CD14-positive monocyte (primary cell): ENCODE measurements at regions not wholly inside any gene's neighbourhood (a gene's known extent, or its start where the extent isn't known, plus 50 kb on each side); places are given as distances from the start of the nearest gene placed in this dataset.
"Not testable (repeated sequence)": the region's sequence is repeated elsewhere in the genome, so short reads cannot be mapped to it uniquely, and the experiment has no call there.

ENCODE experiments used
- DNase-seq, 3 donors: peaks; one replicate each; pipeline ENCODE4 v3.0.0-alpha.2; 2011 to 2022
- H2AFZ ChIP-seq: 2 replicates; pipeline ENCODE4 v1.6.0; 2012; ENCODE audit warnings: mild to moderate bottlenecking, low read depth, low read length, inconsistent platforms; ENCODE audit not compliant: insufficient read depth, poor library complexity, severe bottlenecking
- H3K27ac ChIP-seq, 2 donors: 1 replicate in 1 of 2; 2 replicates in 1 of 2; pipeline ENCODE4 v1.5.1; 2012 to 2013; ENCODE audit warnings: low read length in 2 of 2, control low read depth in 1 of 2, inconsistent platforms in 1 of 2, low read depth in 1 of 2, mild to moderate bottlenecking in 1 of 2
- H3K27me3 ChIP-seq, 2 donors: one replicate each; pipeline versions ENCODE4 v1.6.0 to v1.6.1; 2011 to 2013; ENCODE audit warnings: low read length in 2 of 2; ENCODE audit not compliant: control insufficient read depth in 2 of 2, insufficient read depth in 2 of 2
- H3K36me3 ChIP-seq, 2 donors: replicated peaks in 1 of 2; 1 replicate in 1 of 2; 2 replicates in 1 of 2; pipeline versions ENCODE4 v1.5.1 to v1.6.1; 2012 to 2013; ENCODE audit warnings: low read length in 2 of 2, control low read depth in 1 of 2, inconsistent platforms in 1 of 2, mild to moderate bottlenecking in 1 of 2; ENCODE audit not compliant: insufficient read depth in 2 of 2, control insufficient read depth in 1 of 2
- H3K4me1 ChIP-seq, 2 donors: 1 replicate in 1 of 2; 2 replicates in 1 of 2; pipeline versions ENCODE4 v1.5.1 to v1.6.1; 2012 to 2013; ENCODE audit warnings: low read length in 2 of 2, control low read depth in 1 of 2, inconsistent platforms in 1 of 2, mild to moderate bottlenecking in 1 of 2, moderate library complexity in 1 of 2; ENCODE audit not compliant: insufficient read depth in 2 of 2, control insufficient read depth in 1 of 2
- H3K4me2 ChIP-seq: replicated peaks from 2 replicates; pipeline ENCODE3; 2012; ENCODE audit warnings: low read length, moderate library complexity, mild to moderate bottlenecking; ENCODE audit not compliant: poor library complexity, severe bottlenecking; ENCODE audit errors: extremely low read depth
- H3K4me3 ChIP-seq, 3 experiments: fragments of 200-600 bp in 1 of 3; sonication (generic) in 1 of 3; replicated peaks in 1 of 3; 1 replicate in 2 of 3; 2 replicates in 1 of 3; pipeline ENCODE4 v1.5.1; 2011 to 2013; ENCODE audit warnings: low read length in 3 of 3, mild to moderate bottlenecking in 3 of 3, control low read depth in 2 of 3, low read depth in 2 of 3, inconsistent platforms in 1 of 3, moderate library complexity in 1 of 3
- H3K79me2 ChIP-seq: 2 replicates; pipeline ENCODE4 v1.6.0; 2012; ENCODE audit warnings: mild to moderate bottlenecking, control low read depth, inconsistent platforms, low read length, moderate library complexity; ENCODE audit not compliant: insufficient read depth
- H3K9ac ChIP-seq: 2 replicates; pipeline ENCODE4 v1.6.0; 2017; ENCODE audit warnings: low read length, mild to moderate bottlenecking; ENCODE audit not compliant: insufficient read depth, poor library complexity, severe bottlenecking
- H3K9me3 ChIP-seq, 2 donors: replicated peaks in 1 of 2; 1 replicate in 1 of 2; 2 replicates in 1 of 2; pipeline versions ENCODE4 v1.5.1 to v1.6.1; 2012 to 2013; ENCODE audit warnings: low read length in 2 of 2, control low read depth in 1 of 2; ENCODE audit not compliant: control insufficient read depth in 1 of 2, insufficient read depth in 1 of 2
- H4K20me1 ChIP-seq: 2 replicates; pipeline ENCODE4 v1.6.0; 2012; ENCODE audit warnings: mild to moderate bottlenecking, low read length, control low read depth, moderate library complexity; ENCODE audit not compliant: insufficient read depth
- H3K27ac Mint-ChIP-seq, 7 donors: one replicate each; pipeline ENCODE4 v1.8.0; 2020; ENCODE audit warnings: mild to moderate bottlenecking in 7 of 7, mixed read lengths in 7 of 7, moderate library complexity in 6 of 7, inconsistent platforms in 2 of 7
- H3K27me3 Mint-ChIP-seq, 3 donors: one replicate each; pipeline ENCODE4 v1.8.0; 2021 to 2022; ENCODE audit warnings: low read depth in 3 of 3, mild to moderate bottlenecking in 3 of 3, mixed read lengths in 3 of 3, moderate library complexity in 3 of 3, inconsistent platforms in 1 of 3
- H3K36me3 Mint-ChIP-seq, 2 donors: one replicate each; pipeline ENCODE4 v1.8.0; 2020; ENCODE audit warnings: mixed read lengths in 2 of 2, inconsistent platforms in 1 of 2, mild to moderate bottlenecking in 1 of 2
- H3K4me1 Mint-ChIP-seq: one replicate; pipeline ENCODE4 v1.8.0; 2020; ENCODE audit warnings: mild to moderate bottlenecking, mixed read lengths
- H3K4me3 Mint-ChIP-seq, 2 donors: one replicate each; pipeline ENCODE4 v1.8.0; 2020; ENCODE audit warnings: mild to moderate bottlenecking in 2 of 2, mixed read lengths in 2 of 2, moderate library complexity in 1 of 2
- H3K9me3 Mint-ChIP-seq, 7 donors: one replicate each; pipeline ENCODE4 v1.8.0; 2020 to 2022; ENCODE audit warnings: mixed read lengths in 7 of 7, mild to moderate bottlenecking in 6 of 7, moderate library complexity in 6 of 7, inconsistent platforms in 2 of 7
- WGBS: methylation state at CpG from one replicate; pipeline ENCODE4 v1.1.5; 2013; ENCODE audit warnings: missing lambda C conversion rate; ENCODE audit not compliant: insufficient coverage; 5-methylcytosine and 5-hydroxymethylcytosine counted together
- intact Hi-C, 2 donors: fragments of 100-400 bp; cut with micrococcal nuclease; formaldehyde crosslinking; loops; one replicate each; pipeline versions ENCODE4 v1.15.0 to v1.15.1; 2023
- TF ChIP-seq, protein P1 (sequence below): fragments of 200-600 bp; IDR thresholded peaks from one replicate; pipeline ENCODE4 v1.8.0; 2022; ENCODE audit warnings: antibody characterized with exemption, mild to moderate bottlenecking

DNA sequence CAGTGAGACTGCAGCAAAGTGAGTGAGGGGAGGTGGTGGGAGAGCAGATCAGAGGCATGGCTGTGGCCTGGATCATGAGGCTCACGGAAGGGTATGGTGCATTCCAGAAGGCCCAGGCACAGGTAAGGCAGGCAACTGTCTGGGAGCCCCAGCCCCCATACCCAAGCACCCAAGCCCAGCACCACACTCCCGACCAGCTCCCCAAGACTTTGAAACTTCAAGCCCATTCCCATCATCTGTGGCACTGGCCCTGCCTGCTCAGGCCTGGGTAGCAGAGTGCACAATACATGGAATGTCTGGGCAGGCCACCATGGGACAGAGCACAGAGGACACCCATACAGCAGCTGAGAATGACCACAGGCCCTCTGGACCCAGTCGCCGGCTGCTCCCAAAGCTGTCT is 202.6 kb upstream of the ARL4C start:
- no peak overlapping the region for H3K4me3 ChIP-seq
- TF ChIP-seq, protein P1, sequence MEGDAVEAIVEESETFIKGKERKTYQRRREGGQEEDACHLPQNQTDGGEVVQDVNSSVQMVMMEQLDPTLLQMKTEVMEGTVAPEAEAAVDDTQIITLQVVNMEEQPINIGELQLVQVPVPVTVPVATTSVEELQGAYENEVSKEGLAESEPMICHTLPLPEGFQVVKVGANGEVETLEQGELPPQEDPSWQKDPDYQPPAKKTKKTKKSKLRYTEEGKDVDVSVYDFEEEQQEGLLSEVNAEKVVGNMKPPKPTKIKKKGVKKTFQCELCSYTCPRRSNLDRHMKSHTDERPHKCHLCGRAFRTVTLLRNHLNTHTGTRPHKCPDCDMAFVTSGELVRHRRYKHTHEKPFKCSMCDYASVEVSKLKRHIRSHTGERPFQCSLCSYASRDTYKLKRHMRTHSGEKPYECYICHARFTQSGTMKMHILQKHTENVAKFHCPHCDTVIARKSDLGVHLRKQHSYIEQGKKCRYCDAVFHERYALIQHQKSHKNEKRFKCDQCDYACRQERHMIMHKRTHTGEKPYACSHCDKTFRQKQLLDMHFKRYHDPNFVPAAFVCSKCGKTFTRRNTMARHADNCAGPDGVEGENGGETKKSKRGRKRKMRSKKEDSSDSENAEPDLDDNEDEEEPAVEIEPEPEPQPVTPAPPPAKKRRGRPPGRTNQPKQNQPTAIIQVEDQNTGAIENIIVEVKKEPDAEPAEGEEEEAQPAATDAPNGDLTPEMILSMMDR, result no peak
- no peak overlapping the region for H3K4me3 Mint-ChIP-seq
- WGBS, result 100% methylated on average over 2 of the region's 4 CpGs
- H3K79me2 ChIP-seq, result no peaks in the 10 kb centered on the region
- peaks cover 17 to 41% (median 30%) of the 10 kb centered on the region in 7 donors for H3K9me3 Mint-ChIP-seq
- no peak overlapping the region for H3K9ac ChIP-seq
- H3K36me3 Mint-ChIP-seq, result no peaks in the 10 kb centered on the region
- H3K27me3 ChIP-seq, result no peaks in the 10 kb centered on the region
- H3K27ac Mint-ChIP-seq, result no peak overlapping the region
- H2AFZ ChIP-seq, result no peak overlapping the region
- no peak overlapping the region for H3K4me2 ChIP-seq
- H3K4me1 Mint-ChIP-seq, result no peaks in the 10 kb centered on the region
- DNase-seq, result no peak
- peaks cover 13 to 26% of the 10 kb centered on the region in 2 donors for H3K9me3 ChIP-seq
- no peaks in the 10 kb centered on the region for H4K20me1 ChIP-seq
- H3K4me1 ChIP-seq, result no peaks in the 10 kb centered on the region
- H3K27me3 Mint-ChIP-seq, result peaks cover 0 to 3% (median 3%) of the 10 kb centered on the region in 3 donors
- H3K36me3 ChIP-seq, result no peaks in the 10 kb centered on the region
- intact Hi-C loops, result no loop called here
- no peak overlapping the region for H3K27ac ChIP-seq

DNA sequence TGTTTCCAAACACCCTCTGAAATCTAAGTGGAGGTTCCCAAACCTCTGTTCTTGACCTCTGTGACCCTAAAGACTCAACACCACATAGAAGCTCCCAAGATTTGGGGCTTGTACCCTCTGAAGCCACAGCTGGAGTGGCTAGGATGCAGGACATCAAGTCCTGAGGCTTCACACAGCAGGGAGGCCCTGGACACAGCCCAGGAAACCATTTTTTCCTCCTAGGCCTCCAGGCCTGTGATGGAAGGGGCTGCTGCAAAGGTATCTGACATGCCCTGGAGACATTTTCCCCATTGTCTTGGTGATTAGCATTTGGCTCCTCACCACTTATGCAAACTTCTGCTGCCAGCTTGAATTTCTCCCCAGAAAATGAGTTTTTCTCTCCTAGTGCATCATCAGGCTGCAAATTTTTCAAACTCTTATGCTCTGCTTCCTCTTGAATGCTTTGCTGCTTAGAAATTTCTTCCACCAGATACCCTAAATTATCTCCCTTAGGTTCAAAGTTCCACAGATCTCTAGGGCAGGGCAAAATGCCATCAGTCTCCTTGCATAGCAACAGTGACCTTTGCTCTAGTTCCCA is 200.5 kb upstream of the ARL4C start:
- H3K27ac ChIP-seq, H3K36me3 Mint-ChIP-seq, H3K4me3 Mint-ChIP-seq, H3K27me3 ChIP-seq, H3K4me1 Mint-ChIP-seq, H3K27ac Mint-ChIP-seq, DNase-seq, H3K79me2 ChIP-seq, H3K36me3 ChIP-seq, H3K4me2 ChIP-seq, H3K4me3 ChIP-seq, H3K4me1 ChIP-seq, H4K20me1 ChIP-seq, H2AFZ ChIP-seq, H3K9ac ChIP-seq, H3K27me3 Mint-ChIP-seq, intact Hi-C loops: not testable (repeated sequence)
- H3K9me3 Mint-ChIP-seq, result peaks cover 17 to 40% (median 32%) of the 10 kb centered on the region in 7 donors
- H3K9me3 ChIP-seq, result peaks cover 13 to 26% of the 10 kb centered on the region in 2 donors
